GM19043 (cell line): ENCODE measurements at regions not wholly inside any gene's neighbourhood (a gene's known extent, or its start where the extent isn't known, plus 50 kb on each side); places are given as distances from the start of the nearest gene placed in this dataset.
"Not testable (repeated sequence)": the region's sequence is repeated elsewhere in the genome, so short reads cannot be mapped to it uniquely, and the experiment has no call there.

ENCODE experiments used
- ATAC-seq: cut with Tn5 transposase; IDR thresholded peaks from one replicate; pipeline ENCODE4 v1.9.1; 2021; ENCODE audit warnings: low read depth; ENCODE audit not compliant: unreplicated experiment

GRCh38 chr1:37362594-37363385, 111.6 kb upstream of the ZC3H12A start:
- no peak for ATAC-seq

DNA sequence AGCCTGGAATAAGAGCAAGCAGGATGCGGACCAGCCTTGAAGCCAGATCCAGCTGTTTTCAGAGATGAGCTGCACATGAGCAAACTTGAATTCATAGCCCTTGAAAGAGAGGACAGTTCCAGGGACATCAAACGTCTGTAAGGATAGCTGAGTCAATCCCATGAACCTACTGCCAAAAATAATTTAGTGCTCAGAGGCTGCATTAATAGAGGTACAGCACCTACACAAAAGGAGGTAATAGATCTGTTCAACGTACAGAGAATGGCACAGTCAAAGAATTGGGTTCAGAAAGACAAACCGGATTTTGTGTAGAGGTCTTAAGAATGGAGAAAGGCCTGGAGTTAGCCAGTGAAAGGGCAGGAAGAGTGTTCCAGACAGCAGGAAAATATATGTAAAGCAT, 110.8 kb upstream of the ZC3H12A start:
- ATAC-seq = no peak

- ATAC-seq = not testable (repeated sequence)
Observed at GRCh38 chr1:37368665-37369315, 105.6 kb upstream of the ZC3H12A start.

GRCh38 chr1:37372302-37372701, 102.1 kb upstream of the ZC3H12A start:
- ATAC-seq = no peak

DNA sequence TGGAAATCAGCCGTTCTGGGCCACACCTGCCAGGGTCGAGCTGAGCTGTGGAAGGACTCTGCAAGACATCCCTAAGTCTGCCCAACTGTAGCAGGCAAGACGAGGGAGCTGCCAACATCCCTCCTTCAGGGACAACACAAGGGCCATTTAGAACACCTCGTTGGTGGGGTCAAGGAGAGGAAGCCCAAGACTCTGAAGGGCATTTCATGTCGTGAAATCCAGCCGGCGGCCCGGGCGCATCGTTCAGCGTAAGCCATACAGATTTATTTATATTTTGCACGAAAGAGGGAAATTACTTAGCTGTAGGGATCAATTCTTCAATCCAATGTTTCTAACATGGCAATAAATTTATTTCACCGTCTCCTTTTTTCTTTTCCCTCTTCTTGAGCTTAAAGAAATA, 101.7 kb upstream of the ZC3H12A start:
- ATAC-seq = no peak

DNA sequence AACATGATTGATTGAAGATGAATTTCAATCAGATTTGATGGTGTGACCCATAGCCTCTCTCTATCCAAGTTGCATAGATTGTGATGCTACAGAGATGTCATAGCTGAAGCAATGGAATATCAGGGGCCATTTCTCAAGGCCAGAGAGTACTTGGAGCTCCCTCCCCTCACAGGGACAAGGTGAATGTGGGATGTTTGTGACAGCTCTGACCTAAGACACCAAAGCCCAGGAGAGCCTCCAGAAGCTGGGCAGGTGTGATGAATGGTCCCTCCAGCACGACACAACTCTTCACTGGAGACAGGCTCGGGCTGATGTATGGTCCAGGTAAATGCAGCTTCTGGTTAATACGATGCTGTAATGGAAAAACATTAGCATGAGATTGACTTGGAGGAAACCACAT, 101.0 kb upstream of the ZC3H12A start:
- no peak for ATAC-seq

GRCh38 chr1:37380546-37380945, 93.8 kb upstream of the ZC3H12A start:
- ATAC-seq = not testable (repeated sequence)

DNA sequence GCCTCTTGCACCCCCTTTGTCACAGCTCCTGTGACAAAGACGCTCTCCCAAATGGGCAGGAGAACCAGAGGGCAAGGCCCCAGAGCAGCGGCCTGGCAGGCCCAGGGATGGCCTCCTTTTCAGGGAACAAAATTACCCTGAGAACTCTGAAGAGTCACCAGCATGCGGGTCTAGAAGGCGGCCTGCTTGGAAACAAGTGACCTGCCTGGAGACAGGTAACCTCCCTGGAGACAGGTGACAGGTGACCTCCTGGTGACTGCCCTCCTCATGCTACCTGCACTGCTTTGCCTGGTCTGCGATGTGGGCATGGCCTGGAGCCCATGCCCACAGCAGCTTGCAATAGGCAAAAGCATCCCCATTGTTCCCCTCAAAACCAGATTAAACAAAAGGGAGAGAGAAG, 86.5 kb upstream of the ZC3H12A start:
- ATAC-seq = no peak

DNA sequence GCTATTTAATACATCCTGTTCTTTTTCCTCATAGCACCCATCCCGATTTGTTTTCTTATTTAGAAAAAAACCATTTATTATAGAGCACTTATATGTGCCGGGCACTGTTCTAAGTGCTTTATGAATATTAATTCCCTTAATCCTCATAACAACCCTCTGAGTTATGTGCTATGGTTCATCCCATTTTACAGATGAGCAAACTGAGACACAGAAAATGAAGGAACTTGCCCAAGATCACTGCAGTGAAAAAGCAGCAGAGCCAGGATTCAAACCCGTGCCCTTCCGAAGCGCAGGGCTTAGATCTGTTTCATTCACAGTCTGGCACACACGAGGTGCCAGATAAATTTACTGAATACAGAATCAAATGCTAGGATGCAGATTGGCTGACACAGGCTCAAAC, 85.1 kb upstream of the ZC3H12A start:
- no peak for ATAC-seq

DNA sequence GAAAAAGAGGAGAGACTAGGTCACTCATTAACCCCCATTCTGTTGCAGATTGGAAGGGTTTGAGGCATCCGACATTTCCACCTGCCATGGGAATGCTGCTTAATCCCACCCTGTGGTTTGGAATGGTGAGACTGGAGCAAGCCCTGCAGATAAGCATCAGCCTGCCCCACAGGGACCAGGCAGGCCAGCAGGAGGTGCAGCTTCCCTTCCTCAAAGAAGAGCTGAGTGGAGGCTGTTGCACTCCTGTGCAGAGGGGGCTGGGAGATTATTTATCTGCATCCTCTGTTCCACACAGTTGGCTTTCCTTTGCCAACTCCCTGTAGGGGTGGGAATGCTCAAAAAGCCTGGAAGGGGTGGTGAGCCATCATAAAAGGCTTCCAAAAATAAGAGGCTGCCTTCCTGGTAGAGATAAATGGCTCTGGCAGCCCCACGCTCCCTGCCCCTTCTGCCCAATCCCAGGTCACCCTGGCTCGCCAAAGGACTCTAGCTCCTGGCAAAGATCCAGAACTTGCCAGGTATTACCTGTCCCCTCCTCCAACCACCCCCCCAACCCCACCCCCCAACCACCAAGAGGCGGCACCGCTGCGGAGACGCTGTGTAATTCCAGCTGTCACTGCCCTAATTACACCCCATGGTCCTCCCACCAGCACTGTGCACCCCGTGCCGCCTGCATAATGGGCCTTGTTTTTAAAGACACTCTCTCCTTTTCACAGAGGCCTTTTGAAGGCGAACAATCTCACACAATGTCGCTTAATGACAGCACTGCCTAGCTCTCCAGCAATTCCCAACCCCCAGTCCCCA, 83.0 kb upstream of the ZC3H12A start:
- ATAC-seq = no peak

DNA sequence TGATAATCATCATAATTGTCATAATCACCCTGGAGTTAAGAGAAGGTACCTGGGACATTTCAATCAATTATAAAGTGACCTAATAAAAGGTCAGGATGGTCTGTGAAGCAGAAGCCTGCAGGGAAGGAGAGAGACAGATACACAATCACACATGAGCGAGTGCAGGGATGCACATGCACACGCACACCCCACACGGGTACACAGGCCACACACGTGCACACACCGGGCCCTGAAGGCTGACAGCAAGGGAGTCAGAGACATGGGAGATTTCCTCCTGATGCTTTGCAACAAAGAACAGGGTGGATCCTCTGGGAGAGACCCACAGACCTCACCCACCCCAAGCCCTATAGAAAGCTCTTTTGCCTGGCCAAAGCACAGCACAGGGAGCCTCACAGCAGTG, 82.3 kb upstream of the ZC3H12A start:
- ATAC-seq = no peak

DNA sequence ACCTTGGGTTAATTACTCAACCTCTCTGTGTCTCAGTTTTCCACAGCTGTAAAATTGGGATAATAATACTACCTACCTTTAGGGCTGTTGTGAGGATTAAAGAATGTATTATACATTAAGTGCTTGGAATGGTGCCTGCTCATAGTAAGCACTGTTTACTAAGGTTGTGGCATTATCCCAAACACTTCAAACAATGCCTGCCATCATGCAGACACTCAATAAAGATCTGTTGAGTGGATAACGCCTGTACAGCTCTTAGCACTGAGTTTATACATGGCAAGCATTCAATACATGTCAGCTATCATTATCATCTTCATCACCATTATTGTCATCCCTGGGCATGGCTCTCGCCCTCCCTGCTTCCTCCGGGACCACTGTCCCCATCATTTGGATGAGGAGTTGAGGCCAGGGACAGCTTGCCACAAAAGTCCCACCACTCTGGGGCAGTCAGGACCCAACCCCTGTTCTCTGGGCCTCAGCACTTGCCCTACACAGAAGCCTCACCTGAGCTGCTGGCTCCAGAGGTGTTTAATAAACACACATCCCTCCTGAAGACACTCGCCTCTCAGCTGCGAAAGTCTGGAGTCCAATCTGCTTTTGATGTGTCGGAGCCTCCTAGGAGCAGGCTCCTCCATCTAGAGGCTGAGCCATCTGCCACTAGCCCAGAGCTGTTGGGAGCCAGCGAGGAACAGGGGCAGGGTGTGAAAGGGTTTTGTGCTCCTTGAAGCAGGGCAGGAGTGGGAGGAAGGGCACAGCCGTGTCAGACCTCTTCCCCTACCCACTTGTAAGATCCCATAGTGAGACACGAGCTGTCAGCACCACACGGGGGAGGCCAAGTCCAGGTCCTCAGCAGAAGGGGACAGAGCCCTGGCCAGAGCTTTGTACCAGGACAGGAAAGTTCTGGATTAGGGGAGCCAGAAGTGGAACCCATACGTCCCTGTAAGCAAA, 80.9 kb upstream of the ZC3H12A start:
- no peak for ATAC-seq

GRCh38 chr1:37394574-37395464, 79.6 kb upstream of the ZC3H12A start:
- no peak for ATAC-seq

- no peak for ATAC-seq
Observed at GRCh38 chr1:37398096-37398495, 76.3 kb upstream of the ZC3H12A start.

DNA sequence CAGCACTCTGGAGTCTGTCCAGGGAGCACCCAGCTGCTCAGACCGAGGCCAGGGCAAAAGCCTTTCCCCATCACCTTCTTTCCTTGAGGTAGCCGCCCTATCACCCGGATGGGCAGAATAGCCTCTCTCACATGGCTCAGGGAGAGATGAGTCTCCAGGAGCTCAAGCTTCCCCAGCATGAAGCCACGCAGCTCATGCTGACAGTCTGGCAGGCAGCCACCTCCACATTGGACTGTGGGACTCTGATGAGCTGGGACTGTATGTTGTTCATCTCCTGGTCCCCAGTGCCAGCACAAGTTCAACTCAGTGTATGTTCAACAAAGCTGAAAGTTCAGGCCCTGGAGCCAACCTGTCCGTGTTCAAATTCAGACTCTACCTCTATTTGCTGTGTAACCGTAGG, 75.2 kb upstream of the ZC3H12A start:
- ATAC-seq = no peak

DNA sequence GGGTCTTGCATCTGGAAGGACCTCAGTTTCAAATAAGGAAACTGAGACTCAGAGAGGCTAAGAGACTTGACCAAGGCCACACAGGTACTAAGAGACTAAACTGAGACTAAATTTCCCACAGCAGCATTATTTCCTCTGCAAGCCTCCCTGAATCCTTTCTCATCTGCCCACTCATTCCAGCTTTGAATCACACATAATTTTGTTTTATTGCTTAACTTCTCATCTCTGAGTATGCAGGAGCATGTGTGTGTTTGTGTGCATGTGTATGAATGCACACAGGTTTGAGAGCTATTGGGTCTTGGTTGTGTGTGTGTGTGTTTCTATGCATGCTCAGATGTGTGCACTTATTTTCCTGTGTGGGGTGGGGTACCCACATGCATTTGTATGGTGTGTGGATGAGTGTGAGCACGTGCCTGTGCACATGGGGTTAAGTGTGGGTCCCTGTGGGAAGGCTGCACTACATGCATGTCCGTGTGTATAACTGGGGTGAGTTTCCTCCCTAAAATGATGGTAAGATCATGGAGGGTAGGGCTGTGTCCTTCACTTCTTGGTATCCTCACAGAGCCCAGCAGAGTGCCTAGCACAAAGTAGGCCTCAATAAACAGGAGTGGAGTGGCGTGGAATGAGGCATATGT, 74.4 kb upstream of the ZC3H12A start:
- no peak for ATAC-seq

DNA sequence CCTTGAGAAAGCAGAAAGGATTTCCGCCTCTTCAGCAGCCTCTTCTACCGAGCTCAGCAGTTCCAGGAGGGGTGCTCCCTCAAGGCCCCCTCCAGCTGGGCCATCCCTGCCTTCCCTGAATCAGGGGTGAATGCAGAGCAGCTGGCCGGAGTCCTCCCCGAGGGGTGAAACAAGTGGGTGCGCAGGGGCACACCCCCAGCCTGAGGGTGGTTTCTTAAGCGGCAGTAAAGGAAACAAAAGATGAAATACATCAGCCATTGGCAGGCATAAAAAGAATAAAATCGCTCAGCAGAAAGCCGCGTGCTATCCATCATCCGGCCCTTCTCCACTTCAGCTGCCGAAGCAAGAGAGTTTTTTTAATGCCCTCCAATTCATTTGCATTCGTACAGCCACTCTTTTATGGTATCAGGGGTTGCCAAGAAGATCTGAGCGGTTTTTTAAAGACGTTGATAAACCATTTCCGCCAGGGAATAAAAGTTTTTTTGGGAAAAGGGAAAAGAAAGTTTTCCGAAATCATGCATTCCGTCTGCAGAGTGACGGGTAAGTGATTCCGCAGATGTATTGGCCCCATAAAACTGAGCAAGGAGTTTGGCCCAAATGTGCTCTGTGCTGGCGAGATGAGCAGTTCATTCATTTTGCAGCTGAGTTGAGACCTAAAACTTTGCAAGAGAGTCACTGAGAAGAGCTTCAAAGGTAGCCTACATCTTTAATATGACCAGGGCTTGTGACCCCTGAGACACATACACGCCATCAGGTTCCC, 73.7 kb upstream of the ZC3H12A start:
- no peak for ATAC-seq

DNA sequence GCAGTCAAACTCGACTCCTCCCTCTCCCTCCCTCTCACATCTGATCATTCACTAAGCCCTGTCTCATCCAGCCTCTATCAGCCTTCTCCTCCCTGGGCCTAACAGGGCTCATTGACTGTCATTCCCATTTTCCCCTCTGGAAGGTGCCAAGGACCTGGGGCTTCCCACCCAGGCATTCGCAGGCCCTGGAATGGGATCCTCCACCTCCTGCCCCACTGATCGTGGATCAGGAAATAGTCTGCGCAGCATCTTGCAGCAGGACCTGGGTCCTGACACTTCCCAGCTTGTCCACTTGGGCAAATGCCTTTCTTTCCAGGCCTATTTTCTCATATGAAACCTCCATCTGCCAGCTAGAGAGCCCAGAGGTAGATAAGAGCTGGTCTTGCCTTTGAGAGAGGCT, 71.2 kb upstream of the ZC3H12A start:
- ATAC-seq = no peak
